SK-N-SH (cell line): ENCODE measurements at regions not wholly inside any gene's neighbourhood (a gene's known extent, or its start where the extent isn't known, plus 50 kb on each side); places are given as distances from the start of the nearest gene placed in this dataset.
A peak's percentile ranks its signal among the peaks of the same experiment; 100 is the strongest.

Source experiments
- CHD2 ChIP-seq: fragments of 150-350 bp; IDR thresholded peaks from 2 replicates; pipeline ENCODE4 v1.6.1; 2018; ENCODE audit warnings: low read length; ENCODE audit not compliant: partially characterized antibody
- ELF1 ChIP-seq: IDR thresholded peaks from 2 replicates; pipeline ENCODE4 v1.4.0; 2012
- EP300 ChIP-seq, 2 experiments: IDR thresholded peaks; 2 replicates each; pipeline versions ENCODE4 v1.4.0 to v1.6.1; 2012; ENCODE audit warnings: borderline replicate concordance in 1 of 2, low read depth in 1 of 2, low read length in 1 of 2
- EZH2phosphoT487 ChIP-seq: fragments of 200-600 bp; sonication (generic); IDR thresholded peaks from 2 replicates; pipeline ENCODE4 v1.6.1; 2017; ENCODE audit warnings: low read depth, mixed run types, mild to moderate bottlenecking, antibody characterized with exemption, moderate library complexity, borderline replicate concordance
- FOXJ3 ChIP-seq: sonication (generic); formaldehyde crosslinking; IDR thresholded peaks from 2 replicates; pipeline ENCODE4 v1.5.1; 2020; ENCODE audit warnings: mild to moderate bottlenecking, missing genetic modification reagents
- FOXM1 ChIP-seq: IDR thresholded peaks from 2 replicates; pipeline ENCODE4 v1.4.0; 2012; ENCODE audit warnings: low read depth, mild to moderate bottlenecking
- GABPA ChIP-seq: IDR thresholded peaks from 2 replicates; pipeline ENCODE4 v1.4.0; 2012; ENCODE audit warnings: low read depth, mild to moderate bottlenecking
- GATA2 ChIP-seq: sonication (generic); formaldehyde crosslinking; IDR thresholded peaks from 2 replicates; pipeline ENCODE4 v1.5.0; 2020; ENCODE audit warnings: mild to moderate bottlenecking, missing genetic modification reagents
- IRF3 ChIP-seq: fragments of 150-350 bp; IDR thresholded peaks from 2 replicates; pipeline ENCODE4 v1.6.1; 2016; ENCODE audit warnings: mild to moderate bottlenecking, low read depth, low read length
- JUND ChIP-seq: IDR thresholded peaks from 2 replicates; pipeline ENCODE4 v1.4.0; 2012
- MEF2A ChIP-seq: IDR thresholded peaks from 2 replicates; pipeline ENCODE4 v1.4.0; 2012; ENCODE audit warnings: low read depth, borderline replicate concordance
- MXI1 ChIP-seq: IDR thresholded peaks from 2 replicates; pipeline ENCODE4 v1.6.1; 2012; ENCODE audit warnings: mild to moderate bottlenecking, low read depth, low read length, improper control_type of control experiment
- NFIC ChIP-seq: IDR thresholded peaks from 2 replicates; pipeline ENCODE4 v1.4.0; 2012; ENCODE audit warnings: borderline replicate concordance
- NRF1 ChIP-seq: IDR thresholded peaks from 2 replicates; pipeline ENCODE4 v1.6.1; 2012; ENCODE audit warnings: low read depth, mild to moderate bottlenecking, low read length
- PBX3 ChIP-seq: IDR thresholded peaks from 2 replicates; pipeline ENCODE4; 2012
- RAD21 ChIP-seq: IDR thresholded peaks from 2 replicates; pipeline ENCODE4 v1.6.1; 2012; ENCODE audit warnings: mild to moderate bottlenecking, low read length
- RCOR1 ChIP-seq: fragments of 150-350 bp; IDR thresholded peaks from 2 replicates; pipeline ENCODE4 v1.6.1; 2017; ENCODE audit warnings: antibody characterized with exemption, low read length
- RFX5 ChIP-seq: IDR thresholded peaks from 2 replicates; pipeline ENCODE4 v1.6.1; 2012; ENCODE audit warnings: mild to moderate bottlenecking, improper control_type of control experiment, low read length
- RXRA ChIP-seq: IDR thresholded peaks from 2 replicates; pipeline ENCODE4 v1.4.0; 2012; ENCODE audit warnings: low read depth, mild to moderate bottlenecking, borderline replicate concordance
- SMC3 ChIP-seq: IDR thresholded peaks from 2 replicates; pipeline ENCODE4 v1.6.1; 2012; ENCODE audit warnings: low read depth, low read length, improper control_type of control experiment
- TAF1 ChIP-seq: IDR thresholded peaks from 2 replicates; pipeline ENCODE4 v1.6.1; 2012; ENCODE audit warnings: low read depth, mild to moderate bottlenecking, low read length, moderate library complexity, borderline replicate concordance
- TEAD4 ChIP-seq: IDR thresholded peaks from 2 replicates; pipeline ENCODE4 v1.4.0; 2012; ENCODE audit warnings: mild to moderate bottlenecking, borderline replicate concordance; ENCODE audit not compliant: insufficient read depth
- USF1 ChIP-seq: IDR thresholded peaks from 2 replicates; pipeline ENCODE4 v1.4.0; 2012; ENCODE audit warnings: low read depth, borderline replicate concordance
- USF2 ChIP-seq: fragments of 150-350 bp; IDR thresholded peaks from 2 replicates; pipeline ENCODE4 v1.6.1; 2017; ENCODE audit warnings: antibody characterized with exemption, low read length, low read depth, borderline replicate concordance
- ZBTB33 ChIP-seq: IDR thresholded peaks from 2 replicates; pipeline ENCODE4 v1.4.0; 2012; ENCODE audit warnings: low read depth, borderline replicate concordance

GRCh38 chr2:18925296-18925695 is 335.9 kb upstream of the NT5C1B start (continued):
- no peak for TF ChIP-seq CHD2
- TF ChIP-seq TAF1: no peak
- TF ChIP-seq ZBTB33: no peak
- no peak for TF ChIP-seq NRF1
- no peak for TF ChIP-seq EZH2phosphoT487
- no peak for TF ChIP-seq MXI1
- no peak for TF ChIP-seq SMC3
- peak in 1 of 2 experiments; percentile 82; a peak in 3 of 4 replicates for TF ChIP-seq EP300 (IDR thresholded peaks at IDR 0.05; ENCODE audit: borderline replicate concordance in 1 of 2, low read depth in 1 of 2, low read length in 1 of 2)
- peak; percentile 38; the same call in 1 of the 2 replicates for TF ChIP-seq MEF2A
- no peak for TF ChIP-seq RAD21
- TF ChIP-seq IRF3: no peak
- TF ChIP-seq USF2: no peak
- TF ChIP-seq ELF1: no peak
- TF ChIP-seq PBX3: peak; percentile 72
- TF ChIP-seq FOXM1: no peak
- TF ChIP-seq NFIC: peak; percentile 61; the same call in 1 of the 2 replicates
- no peak for TF ChIP-seq GABPA
- peak; percentile 95 for TF ChIP-seq TEAD4
- TF ChIP-seq RFX5: no peak
- TF ChIP-seq USF1: no peak
- peak; percentile 68; the same call in 1 of the 2 replicates for TF ChIP-seq RXRA
- TF ChIP-seq FOXJ3 (CRISPR knock-in tag): no peak
- TF ChIP-seq GATA2: no peak
- peak; percentile 76 for TF ChIP-seq JUND
- no peak for TF ChIP-seq RCOR1
